ENCODE measurements at regions not wholly inside any gene's neighbourhood (a gene's known extent, or its start where the extent isn't known, plus 50 kb on each side); places are given as distances from the start of the nearest gene placed in this dataset.
"Not testable (repeated sequence)": the region's sequence is repeated elsewhere in the genome, so short reads cannot be mapped to it uniquely, and the experiment has no call there.

DNA sequence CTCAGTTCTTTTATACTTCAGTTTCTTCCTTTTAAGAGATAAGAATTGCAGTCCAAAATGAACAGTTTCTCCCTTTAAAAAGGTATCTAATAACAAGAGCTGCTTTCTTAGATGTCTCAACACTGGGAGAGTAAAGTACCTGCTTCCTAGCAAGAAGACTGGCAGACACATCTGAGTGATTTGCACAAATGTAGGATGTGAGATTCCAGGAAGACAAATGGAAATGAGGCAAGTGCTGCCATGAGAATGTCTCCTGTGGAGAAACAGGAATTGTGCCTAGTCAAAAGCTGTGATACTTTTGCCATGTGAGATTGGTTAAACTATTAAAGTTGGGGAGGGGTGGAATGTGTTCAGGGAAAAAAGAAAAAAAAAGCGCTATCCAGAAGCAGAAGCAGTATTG, 159.1 kb downstream of the HTR1A start:
- no peak for DNase-seq
- TF ChIP-seq GATA1 (IDR thresholded peaks at IDR 0.05; ENCODE audit: low read depth, low read length), result no peak
- no peak for TF ChIP-seq POLR2A (IDR thresholded peaks at IDR 0.05; ENCODE audit: low read length)

DNA sequence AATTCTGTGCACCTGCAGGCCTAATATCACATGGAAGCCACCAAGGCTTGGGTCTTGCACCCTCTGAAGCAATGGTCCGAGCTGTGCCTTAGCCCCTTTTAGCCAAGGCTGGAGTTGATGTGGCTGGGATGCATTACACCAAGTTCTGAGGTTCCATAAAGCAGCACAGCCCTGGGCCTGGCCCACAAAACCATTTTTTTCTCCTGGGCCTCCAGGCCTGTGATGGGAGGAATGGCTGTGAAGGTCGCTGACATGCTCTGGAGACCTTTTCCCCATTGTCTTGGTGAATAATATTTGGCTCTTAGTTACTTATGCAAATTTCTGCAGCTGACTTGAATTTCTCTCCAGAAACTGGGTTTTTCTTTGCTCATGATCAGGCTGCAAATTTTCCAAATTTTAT, 167.3 kb downstream of the HTR1A start:
- no peak for DNase-seq
- TF ChIP-seq GATA1 (IDR thresholded peaks at IDR 0.05; ENCODE audit: low read depth, low read length) (no peak), POLR2A (IDR thresholded peaks at IDR 0.05; ENCODE audit: low read length) (no peak)

- TF ChIP-seq GATA1 (IDR thresholded peaks at IDR 0.05; ENCODE audit: low read depth, low read length), result no peak
- no peak for TF ChIP-seq POLR2A (IDR thresholded peaks at IDR 0.05; ENCODE audit: low read length)
- DNase-seq, result no peak
Measured at GRCh38 chr5:63794296-63794695, 167.9 kb downstream of the HTR1A start.

DNA sequence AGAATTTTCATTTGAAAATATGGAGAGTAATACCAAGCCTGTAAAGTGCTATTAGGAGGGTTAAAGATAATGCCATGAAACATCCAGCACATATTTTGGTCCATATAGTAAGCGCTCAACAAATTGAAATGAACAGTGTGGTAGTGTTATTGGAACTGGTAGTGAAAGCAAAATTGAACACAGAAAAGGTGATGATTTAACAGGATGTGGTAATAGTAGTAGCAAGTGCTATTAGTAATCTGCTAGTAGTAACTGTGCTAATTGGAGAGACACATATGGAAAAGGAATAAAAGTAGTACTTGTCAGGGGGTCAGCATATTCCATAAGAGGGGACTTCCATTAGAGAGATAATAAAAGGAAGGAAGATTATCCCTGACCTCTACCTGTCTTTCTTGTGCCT, 187.3 kb downstream of the HTR1A start:
- no peak for DNase-seq
- TF ChIP-seq POLR2A (IDR thresholded peaks at IDR 0.05; ENCODE audit: low read length) (no peak), GATA1 (IDR thresholded peaks at IDR 0.05; ENCODE audit: low read depth, low read length) (no peak)

DNA sequence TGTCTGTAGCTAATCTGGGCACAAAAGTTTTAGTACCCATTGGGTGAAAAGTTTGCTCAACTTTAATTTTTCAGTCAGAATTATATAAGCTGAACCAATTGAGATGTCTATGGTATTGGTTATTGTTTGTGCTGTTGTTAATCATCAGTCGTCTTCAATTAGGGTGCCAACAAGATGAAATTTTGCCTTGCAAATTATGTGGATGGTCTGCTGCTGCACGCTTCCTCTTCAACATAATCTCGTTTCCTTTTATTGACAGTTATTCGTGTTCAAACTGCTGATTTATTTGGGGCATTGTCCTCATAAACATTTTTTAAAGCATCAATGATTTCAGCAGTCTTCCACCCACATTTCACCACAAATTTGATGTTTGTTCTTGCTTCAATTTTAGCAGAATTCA, 194.0 kb downstream of the HTR1A start:
- no peak for DNase-seq
- no peak for TF ChIP-seq POLR2A (IDR thresholded peaks at IDR 0.05; ENCODE audit: low read length)
- no peak for TF ChIP-seq GATA1 (IDR thresholded peaks at IDR 0.05; ENCODE audit: low read depth, low read length)

- no peak for DNase-seq
- TF ChIP-seq POLR2A (IDR thresholded peaks at IDR 0.05; ENCODE audit: low read length), result no peak
- TF ChIP-seq GATA1 (IDR thresholded peaks at IDR 0.05; ENCODE audit: low read depth, low read length), result no peak
Measured at GRCh38 chr5:63760965-63761364, 201.3 kb downstream of the HTR1A start.

DNA sequence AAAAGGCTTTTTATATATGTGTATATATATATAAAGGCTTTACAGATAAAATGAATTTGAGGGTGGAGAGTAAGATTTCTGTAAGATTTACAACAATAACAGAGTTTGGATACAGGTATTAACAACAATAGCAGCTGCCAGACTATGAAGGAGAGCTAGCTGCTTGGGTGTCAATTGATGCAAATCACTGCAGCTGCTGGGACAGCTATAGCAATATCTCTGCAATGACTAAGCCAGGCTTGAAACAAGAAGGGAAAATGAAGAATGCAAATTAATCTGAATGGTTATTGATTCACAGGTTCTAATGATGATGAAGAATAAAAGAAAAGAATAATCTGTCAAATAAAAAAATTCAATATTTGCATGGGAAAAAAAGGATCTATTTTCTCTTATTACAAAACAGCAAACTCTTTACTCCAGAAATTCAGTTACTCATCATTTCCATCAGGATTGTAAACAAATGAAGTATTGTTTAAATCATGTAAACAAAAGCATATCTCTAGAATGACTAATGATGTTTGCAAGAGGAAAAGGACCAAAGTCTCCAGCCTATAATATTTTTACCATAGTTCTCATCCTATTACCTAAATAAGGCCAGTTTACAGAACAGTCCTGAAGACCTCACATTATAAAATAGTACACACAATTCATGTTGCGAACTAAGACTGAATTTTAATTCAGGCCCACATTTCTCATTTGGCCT, 219.0 kb downstream of the HTR1A start:
- TF ChIP-seq POLR2A (IDR thresholded peaks at IDR 0.05; ENCODE audit: low read length) (no peak), GATA1 (IDR thresholded peaks at IDR 0.05; ENCODE audit: low read depth, low read length) (no peak)
- no peak for DNase-seq

DNA sequence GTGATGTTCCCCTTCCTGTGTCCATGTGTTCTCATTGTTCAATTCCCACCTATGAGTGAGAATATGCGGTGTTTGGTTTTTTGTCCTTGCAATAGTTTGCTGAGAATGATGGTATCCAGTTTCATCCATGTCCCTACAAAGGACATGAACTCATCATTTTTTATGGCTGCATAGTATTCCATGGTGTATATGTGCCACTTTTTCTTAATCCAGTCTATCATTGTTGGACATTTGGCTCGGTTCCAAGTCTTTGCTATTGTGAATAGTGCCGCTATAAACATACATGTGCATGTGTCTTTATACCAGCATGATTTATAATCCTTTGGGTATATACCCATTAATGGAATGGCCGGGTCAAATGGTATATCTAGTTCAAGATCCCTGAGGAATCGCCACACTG, 229.4 kb downstream of the HTR1A start:
- DNase-seq, result not testable (repeated sequence)

DNA sequence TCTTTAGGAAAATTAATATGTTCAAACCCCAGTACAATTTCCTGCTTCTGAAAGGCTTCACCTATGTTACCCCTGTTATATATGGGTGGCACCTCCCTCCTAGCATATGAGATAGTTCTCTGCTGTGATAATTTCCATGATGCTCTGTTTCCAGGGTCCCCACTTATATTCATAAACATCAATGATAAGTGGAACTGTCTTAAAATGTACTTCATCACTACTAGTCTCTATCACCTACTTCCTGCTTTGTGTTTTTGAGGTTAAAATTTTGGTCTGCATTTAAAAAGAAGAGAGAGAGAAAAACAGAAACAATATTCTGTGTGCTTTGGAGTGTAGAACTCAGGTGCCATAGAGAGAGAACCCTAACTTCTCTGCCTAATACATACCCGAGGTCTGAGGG, 234.7 kb downstream of the HTR1A start:
- no peak for DNase-seq
- no peak for TF ChIP-seq GATA1 (IDR thresholded peaks at IDR 0.05; ENCODE audit: low read depth, low read length)
- no peak for TF ChIP-seq POLR2A (IDR thresholded peaks at IDR 0.05; ENCODE audit: low read length)

GRCh38 chr5:63726496-63726895, 235.7 kb downstream of the HTR1A start:
- TF ChIP-seq POLR2A (IDR thresholded peaks at IDR 0.05; ENCODE audit: low read length) (no peak), GATA1 (IDR thresholded peaks at IDR 0.05; ENCODE audit: low read depth, low read length) (no peak)
- DNase-seq, result no peak

DNA sequence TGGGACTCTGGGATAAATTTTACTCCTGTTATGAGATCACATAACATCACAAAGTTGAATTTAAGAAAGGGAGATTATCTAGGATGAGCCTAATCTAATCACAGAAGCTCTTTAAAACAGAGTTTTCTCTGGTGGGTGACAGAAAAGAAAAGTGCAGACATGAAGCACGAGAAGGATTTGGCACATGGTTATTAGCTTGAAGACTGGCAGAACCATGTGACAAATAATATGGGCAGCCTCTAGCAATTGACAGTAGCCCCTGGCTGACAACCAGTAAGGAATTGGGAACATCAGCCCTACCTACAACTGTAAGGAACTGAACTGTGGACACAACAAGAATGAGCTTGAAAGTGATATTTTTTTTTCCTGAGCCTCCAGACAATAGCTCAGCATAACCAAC, 243.1 kb downstream of the HTR1A start:
- no peak for TF ChIP-seq POLR2A (IDR thresholded peaks at IDR 0.05; ENCODE audit: low read length)
- no peak for TF ChIP-seq GATA1 (IDR thresholded peaks at IDR 0.05; ENCODE audit: low read depth, low read length)
- no peak for DNase-seq

GRCh38 chr5:63700241-63700640, 262.0 kb downstream of the HTR1A start:
- TF ChIP-seq GATA1 (IDR thresholded peaks at IDR 0.05; ENCODE audit: low read depth, low read length), result no peak
- no peak for TF ChIP-seq POLR2A (IDR thresholded peaks at IDR 0.05; ENCODE audit: low read length)
- no peak for DNase-seq

DNA sequence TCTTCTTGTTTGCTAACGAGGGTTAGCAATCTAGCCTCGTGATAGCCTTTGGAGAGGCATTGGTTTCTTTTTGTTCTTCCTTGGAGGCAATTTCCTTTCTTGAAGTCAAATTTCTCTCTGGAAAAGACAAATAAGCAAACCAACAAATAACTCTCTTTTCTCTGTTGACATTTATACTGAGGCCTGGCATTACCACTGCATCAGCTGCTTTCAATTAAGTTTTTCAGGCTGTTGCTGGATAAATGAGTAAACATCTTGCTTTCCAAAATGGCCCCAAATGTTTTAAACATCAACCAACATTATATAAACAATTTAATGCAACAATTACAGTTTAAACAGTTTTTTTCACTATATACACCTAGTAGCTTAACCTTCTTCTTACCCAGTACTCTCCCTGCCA, 264.4 kb downstream of the HTR1A start:
- no peak for DNase-seq
- TF ChIP-seq GATA1 (IDR thresholded peaks at IDR 0.05; ENCODE audit: low read depth, low read length) (no peak), POLR2A (IDR thresholded peaks at IDR 0.05; ENCODE audit: low read length) (no peak)

GRCh38 chr5:63690546-63690945, 271.7 kb downstream of the HTR1A start:
- TF ChIP-seq GATA1 (IDR thresholded peaks at IDR 0.05; ENCODE audit: low read depth, low read length), result no peak
- no peak for TF ChIP-seq POLR2A (IDR thresholded peaks at IDR 0.05; ENCODE audit: low read length)
- no peak for DNase-seq

GRCh38 chr5:63687854-63688516, 274.3 kb downstream of the HTR1A start:
- DNase-seq, result no peak
- TF ChIP-seq GATA1 (IDR thresholded peaks at IDR 0.05; ENCODE audit: low read depth, low read length), result no peak
